Mucosa of rectum (tissue), 2 donors: ENCODE measurements at regions not wholly inside any gene's neighbourhood (a gene's known extent, or its start where the extent isn't known, plus 50 kb on each side); places are given as distances from the start of the nearest gene placed in this dataset.

Experiments
- H3K27ac ChIP-seq, 2 donors: one replicate each; pipeline ENCODE4 v1.7.0; 2013; ENCODE audit warnings: inconsistent platforms in 2 of 2, low read depth in 2 of 2, low read length in 2 of 2
- H3K27me3 ChIP-seq, 2 donors: one replicate each; pipeline ENCODE4 v1.7.0; 2013; ENCODE audit warnings: low read length in 2 of 2; ENCODE audit not compliant: control insufficient read depth in 2 of 2, insufficient read depth in 2 of 2
- H3K36me3 ChIP-seq, 2 donors: one replicate each; pipeline ENCODE4 v1.7.0; 2013; ENCODE audit warnings: low read length in 2 of 2; ENCODE audit not compliant: control insufficient read depth in 2 of 2, insufficient read depth in 2 of 2
- H3K4me1 ChIP-seq, 2 donors: one replicate each; pipeline ENCODE4 v1.7.0; 2013; ENCODE audit warnings: low read length in 2 of 2, mild to moderate bottlenecking in 1 of 2; ENCODE audit not compliant: control insufficient read depth in 2 of 2, insufficient read depth in 2 of 2
- H3K4me3 ChIP-seq, 2 donors: one replicate each; pipeline ENCODE4 v1.7.0; 2013; ENCODE audit warnings: low read length in 2 of 2
- H3K9ac ChIP-seq, 2 donors: one replicate each; pipeline ENCODE4 v1.7.0; 2013; ENCODE audit warnings: low read length in 2 of 2, low read depth in 1 of 2, mild to moderate bottlenecking in 1 of 2
- H3K9me3 ChIP-seq, 2 donors: one replicate each; pipeline ENCODE4 v1.7.0; 2013; ENCODE audit warnings: low read length in 2 of 2; ENCODE audit not compliant: control insufficient read depth in 2 of 2
- donor health status: healthy.
- donor health status: Normal muscosa, but diverticular disease.

DNA sequence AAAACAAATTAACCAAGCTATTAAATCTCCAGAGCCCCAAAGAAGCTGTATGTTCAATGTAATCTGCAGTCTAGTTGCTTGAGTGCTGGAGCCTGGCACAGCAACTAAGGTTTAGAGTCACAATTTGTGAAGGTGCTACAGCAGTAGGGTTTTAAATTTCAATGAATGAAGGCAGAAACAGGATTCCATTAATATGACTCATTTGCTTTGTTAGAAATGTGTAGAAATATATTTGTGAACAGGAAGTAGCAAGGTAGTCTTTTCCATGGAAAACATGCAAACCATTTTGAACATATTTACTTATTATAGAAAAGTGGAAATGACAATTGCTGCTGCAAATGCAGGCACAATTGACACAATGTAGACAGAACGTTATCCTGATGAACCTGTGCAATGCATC is 149.0 kb upstream of the STEAP4 start:
- Histone ChIP-seq H3K27me3 (no peaks in the 10 kb centered on the region), H3K27ac (no peak overlapping the region), H3K36me3 (no peaks in the 10 kb centered on the region), H3K9ac (no peak overlapping the region), H3K9me3 (no peaks in the 10 kb centered on the region), H3K4me3 (no peak overlapping the region), H3K4me1 (peaks cover 2 to 3% of the 10 kb centered on the region in 2 donors)

DNA sequence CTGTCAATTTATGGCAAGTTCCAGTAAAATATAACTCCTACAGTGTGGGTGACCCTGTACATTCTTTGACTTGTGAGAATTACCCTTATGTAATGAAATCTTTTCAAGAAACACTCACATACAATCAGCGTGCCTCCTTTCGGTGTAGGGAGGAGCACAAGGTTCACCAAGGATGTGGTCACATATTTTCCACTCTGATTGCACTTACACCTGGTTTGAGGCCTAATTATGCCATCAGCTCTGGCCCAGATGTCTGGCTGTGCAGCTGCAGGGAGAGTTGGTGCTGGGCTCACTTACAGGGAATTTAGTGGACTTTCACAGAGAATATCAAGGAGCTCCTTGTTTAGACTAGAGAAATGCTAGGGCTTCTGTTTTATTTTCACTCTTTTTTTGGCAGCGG is 146.0 kb upstream of the STEAP4 start:
- H3K9ac ChIP-seq: no peak overlapping the region
- H3K4me3 ChIP-seq: no peak overlapping the region
- H3K9me3 ChIP-seq: no peaks in the 10 kb centered on the region
- peaks cover 2 to 3% of the 10 kb centered on the region in 2 donors for H3K4me1 ChIP-seq
- H3K36me3 ChIP-seq: no peaks in the 10 kb centered on the region
- no peaks in the 10 kb centered on the region for H3K27me3 ChIP-seq
- no peak overlapping the region for H3K27ac ChIP-seq

DNA sequence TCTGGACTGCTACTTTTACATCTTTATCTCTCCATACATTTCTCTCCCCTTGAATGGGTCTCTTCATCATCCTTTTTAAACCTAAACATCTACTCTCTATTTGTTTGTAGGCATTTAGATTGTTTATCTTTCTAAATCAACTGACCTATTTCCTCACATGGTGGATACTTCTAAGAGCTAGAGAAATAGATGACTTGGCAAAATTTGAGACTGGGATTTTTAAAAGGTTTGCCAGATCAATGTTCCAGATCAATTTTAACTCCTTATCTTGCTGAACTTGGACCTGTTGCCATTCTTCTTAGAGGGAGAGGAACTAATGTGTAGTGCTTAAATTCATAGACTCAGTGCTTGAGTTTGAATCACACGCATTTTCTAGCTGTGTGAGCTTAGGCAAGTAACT is 144.2 kb upstream of the STEAP4 start:
- Histone ChIP-seq H3K9me3 (no peaks in the 10 kb centered on the region), H3K4me3 (no peak overlapping the region), H3K27me3 (no peaks in the 10 kb centered on the region), H3K27ac (no peak overlapping the region), H3K4me1 (peaks cover 0 to 2% of the 10 kb centered on the region in 2 donors), H3K36me3 (no peaks in the 10 kb centered on the region), H3K9ac (no peak overlapping the region)

DNA sequence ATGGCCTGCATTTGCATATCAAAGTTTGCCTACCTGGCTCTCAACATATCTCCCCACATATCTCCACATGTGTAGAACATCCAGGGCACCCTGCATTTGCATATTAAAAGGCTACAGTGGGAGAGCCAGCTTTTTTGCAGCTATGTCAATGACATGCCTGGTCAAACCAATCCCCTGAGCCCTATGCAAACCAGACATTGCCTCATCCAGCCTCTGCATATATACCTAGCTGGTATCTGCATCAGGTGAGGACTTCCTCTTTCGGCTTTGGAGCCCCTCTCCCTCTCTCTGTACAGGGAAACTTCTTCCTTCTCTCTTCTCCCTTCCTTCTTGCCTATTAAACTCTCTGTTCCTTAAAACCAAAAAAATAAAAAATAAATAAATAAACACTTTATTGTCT is 142.7 kb upstream of the STEAP4 start:
- H3K36me3 ChIP-seq: no peaks in the 10 kb centered on the region
- no peaks in the 10 kb centered on the region for H3K27me3 ChIP-seq
- H3K27ac ChIP-seq: no peak overlapping the region
- no peaks in the 10 kb centered on the region for H3K9me3 ChIP-seq
- peaks cover 0 to 2% of the 10 kb centered on the region in 2 donors for H3K4me1 ChIP-seq
- H3K9ac ChIP-seq: no peak overlapping the region
- no peak overlapping the region for H3K4me3 ChIP-seq

DNA sequence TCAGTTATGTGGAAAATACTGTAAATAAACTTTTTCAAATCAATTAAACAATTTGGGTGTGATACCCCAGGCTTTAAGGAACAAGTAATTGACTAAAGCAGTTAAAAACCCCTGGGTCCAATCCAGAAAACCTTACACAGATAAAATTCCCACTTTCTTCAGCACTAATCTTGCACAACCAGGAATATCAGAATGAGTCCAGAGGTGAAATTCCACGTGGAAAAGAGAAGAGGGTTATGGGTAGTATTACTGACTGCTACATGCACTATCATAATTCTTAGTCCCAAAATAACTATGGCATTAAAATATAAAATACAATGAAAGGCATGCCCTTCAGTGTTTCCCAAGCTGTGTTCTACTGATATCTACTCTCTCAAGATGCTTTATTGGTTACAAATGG is 135.7 kb upstream of the STEAP4 start:
- Histone ChIP-seq H3K4me1 (no peaks in the 10 kb centered on the region), H3K27me3 (no peaks in the 10 kb centered on the region), H3K4me3 (no peak overlapping the region), H3K9me3 (no peaks in the 10 kb centered on the region), H3K36me3 (no peaks in the 10 kb centered on the region), H3K27ac (no peak overlapping the region), H3K9ac (no peak overlapping the region)

- no peaks in the 10 kb centered on the region for H3K9me3 ChIP-seq
- no peaks in the 10 kb centered on the region for H3K27me3 ChIP-seq
- no peak overlapping the region for H3K27ac ChIP-seq
- H3K9ac ChIP-seq: no peak overlapping the region
- no peak overlapping the region for H3K4me3 ChIP-seq
- no peaks in the 10 kb centered on the region for H3K36me3 ChIP-seq
- no peaks in the 10 kb centered on the region for H3K4me1 ChIP-seq
Measured at GRCh38 chr7:88437132-88437531, 130.4 kb upstream of the STEAP4 start.

GRCh38 chr7:88432301-88432700 is 125.6 kb upstream of the STEAP4 start:
- H3K27ac ChIP-seq: no peak overlapping the region
- no peaks in the 10 kb centered on the region for H3K36me3 ChIP-seq
- no peaks in the 10 kb centered on the region for H3K9me3 ChIP-seq
- no peak overlapping the region for H3K4me3 ChIP-seq
- H3K4me1 ChIP-seq: no peaks in the 10 kb centered on the region
- H3K9ac ChIP-seq: no peak overlapping the region
- H3K27me3 ChIP-seq: no peaks in the 10 kb centered on the region

DNA sequence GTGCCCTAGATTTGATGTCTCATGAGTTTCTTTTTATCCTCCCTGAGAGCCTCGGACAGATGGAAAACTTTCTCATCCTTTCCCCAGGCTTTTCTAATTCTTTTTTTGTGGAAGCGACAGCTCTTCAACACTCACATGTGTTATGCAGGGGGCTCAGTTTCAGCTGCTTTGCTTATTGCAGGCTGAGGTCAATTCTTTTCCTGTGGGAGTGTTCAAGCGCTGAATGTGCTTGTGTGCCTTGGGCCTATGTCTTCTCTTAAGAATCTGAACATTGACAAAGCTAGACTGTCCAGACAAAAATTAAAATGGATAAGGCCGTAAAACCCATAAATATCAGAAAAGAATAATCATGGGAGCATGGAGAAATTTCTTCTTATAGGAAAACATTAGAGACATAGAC is 125.2 kb upstream of the STEAP4 start:
- H3K36me3 ChIP-seq: no peaks in the 10 kb centered on the region
- H3K27me3 ChIP-seq: no peaks in the 10 kb centered on the region
- H3K27ac ChIP-seq: no peak overlapping the region
- H3K9ac ChIP-seq: no peak overlapping the region
- H3K4me1 ChIP-seq: no peaks in the 10 kb centered on the region
- no peaks in the 10 kb centered on the region for H3K9me3 ChIP-seq
- no peak overlapping the region for H3K4me3 ChIP-seq

- Histone ChIP-seq H3K27me3 (no peaks in the 10 kb centered on the region), H3K9ac (no peak overlapping the region), H3K9me3 (no peaks in the 10 kb centered on the region), H3K27ac (no peak overlapping the region), H3K4me3 (no peak overlapping the region), H3K4me1 (no peaks in the 10 kb centered on the region), H3K36me3 (no peaks in the 10 kb centered on the region)
Measured at GRCh38 chr7:88429382-88429781, 122.7 kb upstream of the STEAP4 start.

DNA sequence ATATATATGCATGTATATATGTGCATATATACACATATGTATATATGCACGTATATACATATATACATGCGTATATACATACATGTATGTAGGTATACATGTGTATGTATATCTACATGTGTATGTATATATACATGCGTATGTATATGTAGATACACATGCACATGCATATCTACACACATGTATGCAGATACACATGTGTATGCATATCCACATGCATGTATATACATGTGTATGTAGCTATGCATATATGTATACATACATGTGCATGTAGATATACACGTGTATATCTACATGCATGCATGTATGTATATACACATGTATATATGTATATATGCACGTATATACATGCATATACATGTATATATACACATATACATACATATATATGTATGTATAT is 95.8 kb upstream of the STEAP4 start:
- H3K36me3 ChIP-seq: no peaks in the 10 kb centered on the region
- no peak overlapping the region for H3K27ac ChIP-seq
- H3K9me3 ChIP-seq: no peaks in the 10 kb centered on the region
- H3K4me1 ChIP-seq: no peaks in the 10 kb centered on the region
- no peak overlapping the region for H3K4me3 ChIP-seq
- H3K27me3 ChIP-seq: no peaks in the 10 kb centered on the region
- H3K9ac ChIP-seq: no peak overlapping the region

- H3K4me1 ChIP-seq: no peaks in the 10 kb centered on the region
- no peaks in the 10 kb centered on the region for H3K9me3 ChIP-seq
- no peaks in the 10 kb centered on the region for H3K36me3 ChIP-seq
- H3K27ac ChIP-seq: no peak overlapping the region
- no peaks in the 10 kb centered on the region for H3K27me3 ChIP-seq
- H3K9ac ChIP-seq: no peak overlapping the region
- no peak overlapping the region for H3K4me3 ChIP-seq
Measured at GRCh38 chr7:88401009-88401623, 94.4 kb upstream of the STEAP4 start.
